ENCODE measurements at regions not wholly inside any gene's neighbourhood (a gene's known extent, or its start where the extent isn't known, plus 50 kb on each side); places are given as distances from the start of the nearest gene placed in this dataset.

DNA sequence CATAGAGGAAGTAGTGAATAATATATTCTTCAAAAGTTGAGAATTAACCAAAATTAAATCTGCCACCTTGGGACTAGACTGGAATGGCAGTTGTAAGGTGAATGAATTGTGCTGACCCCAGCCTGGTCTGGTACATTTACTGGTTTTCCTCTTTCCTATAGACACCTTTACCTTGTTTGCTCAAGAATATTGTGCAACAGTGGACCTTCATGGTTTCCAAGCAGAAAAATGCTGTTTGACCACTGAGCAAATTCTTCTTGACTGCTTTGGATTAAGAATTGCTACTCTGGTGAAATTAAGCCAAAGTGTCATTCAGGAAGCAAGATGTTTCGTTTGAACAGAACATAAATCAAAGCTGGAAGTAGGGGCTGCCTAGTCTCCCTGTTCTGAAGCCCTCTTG is 156.6 kb upstream of the TAB2 start:
- Histone ChIP-seq H3K4me3 (no peak overlapping the region), H3K27ac (no peak overlapping the region), H3K4me1 (no peaks in the 10 kb centered on the region), H3K36me3 (no peaks in the 10 kb centered on the region), H3K9me3 (no peaks in the 10 kb centered on the region), H3K27me3 (no peaks in the 10 kb centered on the region)
- intact Hi-C loops (cut with DNase I): no loop called here
- 20 to 64% methylated on average over 1 of the region's 1 CpG for WGBS, 2 donors
- DNase-seq: no peak
- TF ChIP-seq POLR2A (IDR thresholded peaks at IDR 0.05): no peak
- TF ChIP-seq, protein P1, sequence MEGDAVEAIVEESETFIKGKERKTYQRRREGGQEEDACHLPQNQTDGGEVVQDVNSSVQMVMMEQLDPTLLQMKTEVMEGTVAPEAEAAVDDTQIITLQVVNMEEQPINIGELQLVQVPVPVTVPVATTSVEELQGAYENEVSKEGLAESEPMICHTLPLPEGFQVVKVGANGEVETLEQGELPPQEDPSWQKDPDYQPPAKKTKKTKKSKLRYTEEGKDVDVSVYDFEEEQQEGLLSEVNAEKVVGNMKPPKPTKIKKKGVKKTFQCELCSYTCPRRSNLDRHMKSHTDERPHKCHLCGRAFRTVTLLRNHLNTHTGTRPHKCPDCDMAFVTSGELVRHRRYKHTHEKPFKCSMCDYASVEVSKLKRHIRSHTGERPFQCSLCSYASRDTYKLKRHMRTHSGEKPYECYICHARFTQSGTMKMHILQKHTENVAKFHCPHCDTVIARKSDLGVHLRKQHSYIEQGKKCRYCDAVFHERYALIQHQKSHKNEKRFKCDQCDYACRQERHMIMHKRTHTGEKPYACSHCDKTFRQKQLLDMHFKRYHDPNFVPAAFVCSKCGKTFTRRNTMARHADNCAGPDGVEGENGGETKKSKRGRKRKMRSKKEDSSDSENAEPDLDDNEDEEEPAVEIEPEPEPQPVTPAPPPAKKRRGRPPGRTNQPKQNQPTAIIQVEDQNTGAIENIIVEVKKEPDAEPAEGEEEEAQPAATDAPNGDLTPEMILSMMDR (IDR thresholded peaks at IDR 0.05): no peak

DNA sequence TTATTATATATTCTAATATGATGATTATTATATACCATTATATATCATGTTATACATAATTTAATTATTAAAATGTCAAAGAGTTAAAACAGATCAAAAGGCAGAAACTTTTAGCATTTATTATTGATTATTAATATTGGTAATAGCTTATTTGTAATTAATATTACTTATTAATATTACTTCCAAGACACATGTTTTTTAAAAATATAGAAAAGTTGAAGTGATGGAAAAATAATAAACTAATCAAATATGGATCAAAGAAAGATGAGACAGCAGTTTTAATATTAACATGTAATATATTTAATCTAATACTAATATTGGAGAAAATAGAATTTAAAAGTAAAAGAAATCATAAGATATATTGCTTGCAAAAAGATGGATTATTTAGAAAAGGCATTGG is 154.6 kb upstream of the TAB2 start:
- H3K36me3 ChIP-seq: no peaks in the 10 kb centered on the region
- no peaks in the 10 kb centered on the region for H3K9me3 ChIP-seq
- intact Hi-C loops (cut with DNase I): no loop called here
- peaks cover 0 to 7% (median 0%) of the 10 kb centered on the region in 3 donors for H3K4me1 ChIP-seq
- H3K27ac ChIP-seq: no peak overlapping the region
- DNase-seq: no peak
- no peak for TF ChIP-seq POLR2A (IDR thresholded peaks at IDR 0.05)
- TF ChIP-seq, protein P1 (IDR thresholded peaks at IDR 0.05): no peak
- H3K4me3 ChIP-seq: no peak overlapping the region
- H3K27me3 ChIP-seq: no peaks in the 10 kb centered on the region

DNA sequence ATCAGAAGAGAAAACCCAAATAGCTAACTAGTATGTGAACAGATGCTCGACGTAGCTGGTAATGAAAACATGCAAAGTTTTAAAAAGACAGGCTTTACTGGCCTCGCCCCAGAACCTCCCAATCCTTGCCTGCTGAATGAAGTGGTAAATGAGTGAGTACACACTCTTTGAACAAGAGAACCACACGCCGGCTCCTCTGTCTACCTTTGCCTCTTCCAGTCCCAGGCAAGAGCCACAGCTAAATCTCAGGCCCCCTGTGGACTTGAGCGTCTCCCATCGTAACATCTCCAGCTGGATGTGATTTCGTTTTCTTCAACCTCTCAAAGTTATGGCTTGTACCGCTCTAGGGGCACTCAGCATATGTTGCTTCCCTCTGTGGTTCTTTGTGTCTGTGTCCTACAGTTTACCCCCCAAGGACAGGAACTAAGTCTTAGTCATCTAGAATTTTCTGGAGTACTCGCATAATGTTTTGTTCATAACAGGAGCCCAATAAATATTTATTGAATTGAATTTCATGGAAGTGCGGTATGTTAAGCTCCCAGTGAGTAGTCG is 153.2 kb upstream of the TAB2 start:
- no peak overlapping the region for H3K4me3 ChIP-seq
- peaks cover 0 to 7% (median 0%) of the 10 kb centered on the region in 3 donors for H3K4me1 ChIP-seq
- 87 to 92% methylated on average over 12 of the region's 12 CpGs for WGBS, 2 donors
- DNase-seq: no peak
- no peaks in the 10 kb centered on the region for H3K27me3 ChIP-seq
- H3K9me3 ChIP-seq: no peaks in the 10 kb centered on the region
- intact Hi-C loops (cut with DNase I): no loop called here
- TF ChIP-seq POLR2A (IDR thresholded peaks at IDR 0.05): no peak
- TF ChIP-seq, protein P1 (IDR thresholded peaks at IDR 0.05): no peak
- no peak overlapping the region for H3K27ac ChIP-seq
- H3K36me3 ChIP-seq: no peaks in the 10 kb centered on the region

DNA sequence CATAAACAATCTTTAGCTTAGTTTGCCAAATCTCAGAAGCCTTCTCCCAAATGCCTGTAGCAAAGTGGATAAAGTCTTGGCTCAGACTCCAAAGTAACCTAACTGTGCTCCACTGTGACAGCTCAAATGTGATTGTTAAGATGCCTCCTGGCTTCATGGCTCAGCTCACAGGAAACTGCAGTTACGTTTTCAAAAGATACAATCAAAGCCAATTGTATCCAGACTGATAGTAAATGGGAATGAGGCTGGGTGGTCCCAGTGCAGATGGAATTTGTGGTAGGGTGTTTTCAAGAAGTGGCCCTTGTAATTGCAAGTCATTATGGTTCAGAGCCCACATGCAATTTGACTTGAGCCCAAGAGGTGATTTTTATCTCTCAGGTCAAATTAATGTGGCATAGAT is 151.2 kb upstream of the TAB2 start:
- Histone ChIP-seq H3K36me3 (no peaks in the 10 kb centered on the region), H3K4me1 (peaks cover 0 to 14% (median 0%) of the 10 kb centered on the region in 3 donors), H3K9me3 (no peaks in the 10 kb centered on the region), H3K27me3 (no peaks in the 10 kb centered on the region), H3K4me3 (no peak overlapping the region), H3K27ac (no peak overlapping the region)
- intact Hi-C loops (cut with DNase I): no loop called here
- no peak for DNase-seq
- no peak for TF ChIP-seq POLR2A (IDR thresholded peaks at IDR 0.05)
- TF ChIP-seq, protein P1 (IDR thresholded peaks at IDR 0.05): no peak
- 29 to 30% methylated on average over 1 of the region's 1 CpG for WGBS, 2 donors

DNA sequence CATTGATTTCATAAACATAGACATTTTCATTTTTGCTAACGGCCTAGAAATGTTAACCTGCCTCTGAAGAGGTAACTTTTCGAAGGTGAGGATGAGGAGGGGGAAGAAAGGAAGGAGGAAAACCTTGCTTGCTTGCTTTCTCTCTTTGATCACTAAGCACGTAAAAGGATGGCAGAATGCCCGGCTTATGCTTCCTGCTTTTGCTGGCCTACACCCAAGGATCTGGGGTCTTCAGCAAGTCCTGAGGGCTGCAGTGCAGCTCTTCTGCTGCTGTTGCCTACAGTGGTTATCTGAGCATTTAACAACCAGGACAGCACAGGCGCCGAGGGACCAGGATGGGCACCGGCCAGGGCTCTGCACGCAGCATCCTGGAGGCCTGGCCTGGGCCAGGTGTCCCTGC is 150.8 kb upstream of the TAB2 start:
- H3K27ac ChIP-seq: no peak overlapping the region
- intact Hi-C loops (cut with DNase I): no loop called here
- no peaks in the 10 kb centered on the region for H3K36me3 ChIP-seq
- TF ChIP-seq POLR2A (IDR thresholded peaks at IDR 0.05): no peak
- TF ChIP-seq, protein P1 (IDR thresholded peaks at IDR 0.05): no peak
- H3K4me3 ChIP-seq: no peak overlapping the region
- no peaks in the 10 kb centered on the region for H3K9me3 ChIP-seq
- peaks cover 0 to 14% (median 0%) of the 10 kb centered on the region in 3 donors for H3K4me1 ChIP-seq
- no peaks in the 10 kb centered on the region for H3K27me3 ChIP-seq
- WGBS, 2 donors: 39 to 52% methylated on average over 5 to 8 of the region's 8 CpGs
- DNase-seq: no peak
